B cell (primary cell): ENCODE measurements at regions not wholly inside any gene's neighbourhood (a gene's known extent, or its start where the extent isn't known, plus 50 kb on each side); places are given as distances from the start of the nearest gene placed in this dataset.

Experiments used
- EZH2 ChIP-seq: IDR thresholded peaks from 2 replicates; pipeline ENCODE4 v1.6.1; 2012; ENCODE audit warnings: borderline replicate concordance, low read depth, mild to moderate bottlenecking, moderate library complexity, low read length; ENCODE audit not compliant: insufficient read depth, poor library complexity, severe bottlenecking
- TF ChIP-seq, protein P1 (sequence below): fragments of 200-600 bp; IDR thresholded peaks from one replicate; pipeline ENCODE4 v1.8.0; 2022; ENCODE audit warnings: antibody characterized with exemption, mild to moderate bottlenecking

DNA sequence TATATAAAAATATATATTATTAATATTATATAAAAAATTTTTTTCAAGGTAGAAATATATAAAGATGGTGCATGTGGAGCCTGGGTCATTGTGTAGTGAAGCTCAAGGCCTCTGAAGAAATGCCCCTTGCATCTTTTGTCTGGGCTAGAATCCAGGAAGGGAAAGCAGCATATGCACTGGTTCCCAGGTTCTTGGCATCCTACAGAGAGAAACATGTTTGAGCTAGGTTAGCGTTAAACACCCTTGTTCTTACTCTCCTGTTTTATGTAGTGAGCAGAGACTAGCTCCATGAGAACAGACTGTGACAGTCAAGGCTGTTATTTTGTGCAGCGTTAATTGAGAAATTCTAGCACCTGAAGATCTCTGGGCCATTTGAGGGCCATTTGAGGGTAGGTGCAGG is 116.1 kb downstream of the POM121L12 start:
- TF ChIP-seq EZH2 = no peak
- TF ChIP-seq, protein P1, sequence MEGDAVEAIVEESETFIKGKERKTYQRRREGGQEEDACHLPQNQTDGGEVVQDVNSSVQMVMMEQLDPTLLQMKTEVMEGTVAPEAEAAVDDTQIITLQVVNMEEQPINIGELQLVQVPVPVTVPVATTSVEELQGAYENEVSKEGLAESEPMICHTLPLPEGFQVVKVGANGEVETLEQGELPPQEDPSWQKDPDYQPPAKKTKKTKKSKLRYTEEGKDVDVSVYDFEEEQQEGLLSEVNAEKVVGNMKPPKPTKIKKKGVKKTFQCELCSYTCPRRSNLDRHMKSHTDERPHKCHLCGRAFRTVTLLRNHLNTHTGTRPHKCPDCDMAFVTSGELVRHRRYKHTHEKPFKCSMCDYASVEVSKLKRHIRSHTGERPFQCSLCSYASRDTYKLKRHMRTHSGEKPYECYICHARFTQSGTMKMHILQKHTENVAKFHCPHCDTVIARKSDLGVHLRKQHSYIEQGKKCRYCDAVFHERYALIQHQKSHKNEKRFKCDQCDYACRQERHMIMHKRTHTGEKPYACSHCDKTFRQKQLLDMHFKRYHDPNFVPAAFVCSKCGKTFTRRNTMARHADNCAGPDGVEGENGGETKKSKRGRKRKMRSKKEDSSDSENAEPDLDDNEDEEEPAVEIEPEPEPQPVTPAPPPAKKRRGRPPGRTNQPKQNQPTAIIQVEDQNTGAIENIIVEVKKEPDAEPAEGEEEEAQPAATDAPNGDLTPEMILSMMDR = no peak
